ENCODE measurements at regions not wholly inside any gene's neighbourhood (a gene's known extent, or its start where the extent isn't known, plus 50 kb on each side); places are given as distances from the start of the nearest gene placed in this dataset.

GRCh38 chr4:159016593-159017024, 86.3 kb upstream of the RAPGEF2 start:
- peak in 2 of 4 experiments; percentile 7 to 29 for TF ChIP-seq CTCF (IDR thresholded peaks at IDR 0.05)
- no peak for TF ChIP-seq POLR2AphosphoS5 (IDR thresholded peaks at IDR 0.05)
- TF ChIP-seq EP300 (IDR thresholded peaks at IDR 0.05) = no peak

Measured in gastroesophageal sphincter (tissue), 3 donors.